GM21619 (cell line): ENCODE measurements at regions not wholly inside any gene's neighbourhood (a gene's known extent, or its start where the extent isn't known, plus 50 kb on each side); places are given as distances from the start of the nearest gene placed in this dataset.

Source experiments
- ATAC-seq: cut with Tn5 transposase; IDR thresholded peaks from one replicate; pipeline ENCODE4 v1.9.1; 2021; ENCODE audit not compliant: unreplicated experiment

- ATAC-seq: no peak
These were observed 1189.4 kb upstream of the NUDT12 start for GRCh38 chr5:104751969-104752368.

- no peak for ATAC-seq
These were observed 1177.3 kb upstream of the NUDT12 start for GRCh38 chr5:104739905-104740304.

GRCh38 chr5:104739503-104739902, 1176.9 kb upstream of the NUDT12 start:
- no peak for ATAC-seq

- ATAC-seq: no peak
These were observed 1173.5 kb upstream of the NUDT12 start for GRCh38 chr5:104736073-104736472.

GRCh38 chr5:104734046-104734445, 1171.5 kb upstream of the NUDT12 start:
- ATAC-seq: no peak

- ATAC-seq: no peak
These were observed 1170.6 kb upstream of the NUDT12 start for GRCh38 chr5:104733063-104733669.

- no peak for ATAC-seq
These were observed 1168.7 kb upstream of the NUDT12 start for GRCh38 chr5:104731331-104731730.

GRCh38 chr5:104708027-104708426, 1145.4 kb upstream of the NUDT12 start:
- ATAC-seq: no peak

- no peak for ATAC-seq
These were observed 1144.0 kb upstream of the NUDT12 start for GRCh38 chr5:104706600-104706999.

- ATAC-seq: no peak
These were observed 1139.6 kb upstream of the NUDT12 start for GRCh38 chr5:104702212-104702611.

GRCh38 chr5:104699438-104699837, 1136.8 kb upstream of the NUDT12 start:
- no peak for ATAC-seq

GRCh38 chr5:104661256-104661655, 1098.7 kb upstream of the NUDT12 start:
- no peak for ATAC-seq

GRCh38 chr5:104659497-104659896, 1096.9 kb upstream of the NUDT12 start:
- ATAC-seq: no peak

- ATAC-seq: no peak
These were observed 1089.8 kb upstream of the NUDT12 start for GRCh38 chr5:104652271-104652861.

GRCh38 chr5:104650313-104651055, 1087.9 kb upstream of the NUDT12 start:
- ATAC-seq: no peak

GRCh38 chr5:104646416-104646815, 1083.8 kb upstream of the NUDT12 start:
- no peak for ATAC-seq

GRCh38 chr5:104643320-104643719, 1080.7 kb upstream of the NUDT12 start:
- no peak for ATAC-seq

- ATAC-seq: no peak
These were observed 1072.6 kb upstream of the NUDT12 start for GRCh38 chr5:104635227-104635626.

GRCh38 chr5:104628911-104629310, 1066.3 kb upstream of the NUDT12 start:
- no peak for ATAC-seq

- ATAC-seq: no peak
These were observed 1063.5 kb upstream of the NUDT12 start for GRCh38 chr5:104626122-104626521.

GRCh38 chr5:104612005-104612404, 1049.4 kb upstream of the NUDT12 start:
- ATAC-seq: no peak

- ATAC-seq: no peak
These were observed 1048.7 kb upstream of the NUDT12 start for GRCh38 chr5:104611135-104611767.
